SJSA1 (cell line): ENCODE measurements at regions not wholly inside any gene's neighbourhood (a gene's known extent, or its start where the extent isn't known, plus 50 kb on each side); places are given as distances from the start of the nearest gene placed in this dataset.

Experiments
- DNase-seq, 2 experiments: peaks; one replicate each; pipeline ENCODE4 v3.0.0-alpha.2; 2015 to 2020; ENCODE audit warnings: low spot score in 2 of 2, low read depth in 1 of 2
- H3K27ac ChIP-seq: fragments of 250-450 bp; sonication (Bioruptor Pico); 2 replicates; pipeline ENCODE4 v1.5.1; 2020; ENCODE audit warnings: mild to moderate bottlenecking, moderate library complexity
- H3K27me3 ChIP-seq: fragments of 250-450 bp; sonication (Bioruptor Pico); replicated peaks from 2 replicates; pipeline ENCODE4 v1.5.1; 2020; ENCODE audit warnings: mild to moderate bottlenecking, moderate library complexity
- H3K36me3 ChIP-seq: fragments of 250-450 bp; sonication (Bioruptor Pico); 2 replicates; pipeline ENCODE4 v1.5.1; 2020; ENCODE audit warnings: mild to moderate bottlenecking
- H3K4me1 ChIP-seq: fragments of 250-450 bp; sonication (Bioruptor Pico); replicated peaks from 2 replicates; pipeline ENCODE4 v1.6.1; 2021; ENCODE audit warnings: mild to moderate bottlenecking
- H3K4me3 ChIP-seq: fragments of 250-450 bp; sonication (Bioruptor Pico); 2 replicates; pipeline ENCODE4 v1.5.1; 2020; ENCODE audit warnings: mild to moderate bottlenecking
- H3K9me3 ChIP-seq: fragments of 250-450 bp; sonication (Bioruptor Pico); replicated peaks from 2 replicates; pipeline ENCODE4 v1.5.1; 2020; ENCODE audit warnings: mild to moderate bottlenecking

- H3K36me3 ChIP-seq: no peaks in the 10 kb centered on the region
- H3K27ac ChIP-seq: no peak overlapping the region
- no peaks in the 10 kb centered on the region for H3K27me3 ChIP-seq
- no peak for DNase-seq
- H3K4me1 ChIP-seq: no peaks in the 10 kb centered on the region
- H3K9me3 ChIP-seq: no peaks in the 10 kb centered on the region
- no peak overlapping the region for H3K4me3 ChIP-seq
Measured at GRCh38 chr2:59586176-59586575, 967.3 kb downstream of the BCL11A start.

- no peaks in the 10 kb centered on the region for H3K27me3 ChIP-seq
- H3K9me3 ChIP-seq: no peaks in the 10 kb centered on the region
- H3K4me1 ChIP-seq: no peaks in the 10 kb centered on the region
- no peaks in the 10 kb centered on the region for H3K36me3 ChIP-seq
- DNase-seq: no peak
- no peak overlapping the region for H3K27ac ChIP-seq
- no peak overlapping the region for H3K4me3 ChIP-seq
Measured at GRCh38 chr2:59585655-59586054, 967.8 kb downstream of the BCL11A start.

GRCh38 chr2:59584958-59585357 lies 968.5 kb downstream of the BCL11A start:
- Histone ChIP-seq H3K27me3 (no peaks in the 10 kb centered on the region), H3K36me3 (no peaks in the 10 kb centered on the region), H3K27ac (no peak overlapping the region), H3K4me1 (no peaks in the 10 kb centered on the region), H3K9me3 (no peaks in the 10 kb centered on the region), H3K4me3 (no peak overlapping the region)
- DNase-seq: peak in 1 of 2 experiments; percentile 3

GRCh38 chr2:59583173-59583765 lies 970.2 kb downstream of the BCL11A start:
- Histone ChIP-seq H3K4me3 (no peak overlapping the region), H3K27ac (no peak overlapping the region), H3K4me1 (no peaks in the 10 kb centered on the region), H3K27me3 (no peaks in the 10 kb centered on the region), H3K36me3 (no peaks in the 10 kb centered on the region), H3K9me3 (no peaks in the 10 kb centered on the region)
- DNase-seq: no peak

- no peaks in the 10 kb centered on the region for H3K9me3 ChIP-seq
- no peaks in the 10 kb centered on the region for H3K27me3 ChIP-seq
- no peak for DNase-seq
- no peaks in the 10 kb centered on the region for H3K36me3 ChIP-seq
- no peaks in the 10 kb centered on the region for H3K4me1 ChIP-seq
- H3K27ac ChIP-seq: no peak overlapping the region
- no peak overlapping the region for H3K4me3 ChIP-seq
Measured at GRCh38 chr2:59578349-59578748, 975.1 kb downstream of the BCL11A start.

GRCh38 chr2:59575191-59575590 lies 978.3 kb downstream of the BCL11A start:
- Histone ChIP-seq H3K4me1 (no peaks in the 10 kb centered on the region), H3K27me3 (no peaks in the 10 kb centered on the region), H3K4me3 (no peak overlapping the region), H3K27ac (no peak overlapping the region), H3K9me3 (no peaks in the 10 kb centered on the region), H3K36me3 (no peaks in the 10 kb centered on the region)
- no peak for DNase-seq

- no peaks in the 10 kb centered on the region for H3K4me1 ChIP-seq
- DNase-seq: no peak
- H3K27ac ChIP-seq: no peak overlapping the region
- no peaks in the 10 kb centered on the region for H3K36me3 ChIP-seq
- no peaks in the 10 kb centered on the region for H3K9me3 ChIP-seq
- H3K27me3 ChIP-seq: no peaks in the 10 kb centered on the region
- no peak overlapping the region for H3K4me3 ChIP-seq
Measured at GRCh38 chr2:59572227-59572626, 981.2 kb downstream of the BCL11A start.

- Histone ChIP-seq H3K36me3 (no peaks in the 10 kb centered on the region), H3K27ac (no peak overlapping the region), H3K9me3 (no peaks in the 10 kb centered on the region), H3K4me1 (no peaks in the 10 kb centered on the region), H3K27me3 (no peaks in the 10 kb centered on the region), H3K4me3 (no peak overlapping the region)
- DNase-seq: no peak
Measured at GRCh38 chr2:59570818-59571217, 982.6 kb downstream of the BCL11A start.

GRCh38 chr2:59569124-59569523 lies 984.3 kb downstream of the BCL11A start:
- H3K36me3 ChIP-seq: no peaks in the 10 kb centered on the region
- no peaks in the 10 kb centered on the region for H3K9me3 ChIP-seq
- H3K27me3 ChIP-seq: no peaks in the 10 kb centered on the region
- no peak overlapping the region for H3K4me3 ChIP-seq
- H3K4me1 ChIP-seq: no peaks in the 10 kb centered on the region
- DNase-seq: no peak
- H3K27ac ChIP-seq: no peak overlapping the region

GRCh38 chr2:59568461-59568860 lies 985.0 kb downstream of the BCL11A start:
- no peak for DNase-seq
- H3K4me1 ChIP-seq: no peaks in the 10 kb centered on the region

GRCh38 chr2:59567151-59567550 lies 986.3 kb downstream of the BCL11A start:
- Histone ChIP-seq H3K9me3 (no peaks in the 10 kb centered on the region), H3K4me1 (no peaks in the 10 kb centered on the region), H3K36me3 (no peaks in the 10 kb centered on the region), H3K4me3 (no peak overlapping the region), H3K27me3 (no peaks in the 10 kb centered on the region), H3K27ac (no peak overlapping the region)
- DNase-seq: no peak

More at GRCh38 chr2:59568461-59568860, 985.0 kb downstream of the BCL11A start:
- no peaks in the 10 kb centered on the region for H3K36me3 ChIP-seq
- no peak overlapping the region for H3K27ac ChIP-seq
- no peaks in the 10 kb centered on the region for H3K9me3 ChIP-seq
- H3K4me3 ChIP-seq: no peak overlapping the region
- no peaks in the 10 kb centered on the region for H3K27me3 ChIP-seq

- Histone ChIP-seq H3K36me3 (no peaks in the 10 kb centered on the region), H3K4me1 (no peaks in the 10 kb centered on the region), H3K4me3 (no peak overlapping the region), H3K9me3 (no peaks in the 10 kb centered on the region), H3K27ac (no peak overlapping the region), H3K27me3 (no peaks in the 10 kb centered on the region)
- no peak for DNase-seq
Measured at GRCh38 chr2:59566739-59567138, 986.7 kb downstream of the BCL11A start.

- no peak overlapping the region for H3K4me3 ChIP-seq
- no peaks in the 10 kb centered on the region for H3K4me1 ChIP-seq
- H3K9me3 ChIP-seq: no peaks in the 10 kb centered on the region
- DNase-seq: no peak
- H3K27ac ChIP-seq: no peak overlapping the region
- no peaks in the 10 kb centered on the region for H3K27me3 ChIP-seq
- H3K36me3 ChIP-seq: no peaks in the 10 kb centered on the region
Measured at GRCh38 chr2:59561281-59561680, 992.2 kb downstream of the BCL11A start.

GRCh38 chr2:59560769-59561168 lies 992.7 kb downstream of the BCL11A start:
- DNase-seq: no peak
- H3K4me1 ChIP-seq: no peaks in the 10 kb centered on the region
- no peaks in the 10 kb centered on the region for H3K9me3 ChIP-seq
- no peaks in the 10 kb centered on the region for H3K36me3 ChIP-seq
- H3K27me3 ChIP-seq: no peaks in the 10 kb centered on the region
- no peak overlapping the region for H3K4me3 ChIP-seq
- H3K27ac ChIP-seq: no peak overlapping the region

GRCh38 chr2:59540864-59541263 lies 1012.6 kb downstream of the BCL11A start:
- Histone ChIP-seq H3K36me3 (no peaks in the 10 kb centered on the region), H3K27ac (no peak overlapping the region), H3K9me3 (no peaks in the 10 kb centered on the region), H3K4me3 (no peak overlapping the region), H3K27me3 (no peaks in the 10 kb centered on the region), H3K4me1 (no peaks in the 10 kb centered on the region)
- DNase-seq: no peak
